ENCODE measurements at regions not wholly inside any gene's neighbourhood (a gene's known extent, or its start where the extent isn't known, plus 50 kb on each side); places are given as distances from the start of the nearest gene placed in this dataset.
"Not testable (repeated sequence)": the region's sequence is repeated elsewhere in the genome, so short reads cannot be mapped to it uniquely, and the experiment has no call there.

- H3K4me1 ChIP-seq (ENCODE audit: control insufficient read depth in 1 of 2, insufficient read depth in 2 of 2, low read length in 2 of 2): no peaks in the 10 kb centered on the region
- H3K36me3 ChIP-seq (ENCODE audit: control insufficient read depth in 1 of 2, insufficient read depth in 2 of 2, low read length in 2 of 2): no peaks in the 10 kb centered on the region
- no peaks in the 10 kb centered on the region for H3K27me3 ChIP-seq (ENCODE audit: low read depth, low read length)
- H3K4me3 ChIP-seq (ENCODE audit: low read depth in 1 of 2, low read length in 2 of 2): no peak overlapping the region
- H3K9me3 ChIP-seq (ENCODE audit: control insufficient read depth in 1 of 2, low read length in 2 of 2): no peaks in the 10 kb centered on the region
- no peak overlapping the region for H3K27ac ChIP-seq (ENCODE audit: low read length)
Measured at GRCh38 chr7:67878808-67879207, 882.2 kb downstream of the TYW1 start.

- Histone ChIP-seq H3K36me3 (ENCODE audit: control insufficient read depth in 1 of 2, insufficient read depth in 2 of 2, low read length in 2 of 2) (no peaks in the 10 kb centered on the region), H3K9me3 (ENCODE audit: control insufficient read depth in 1 of 2, low read length in 2 of 2) (peaks cover 6 to 8% of the 10 kb centered on the region in 2 donors), H3K27ac (ENCODE audit: low read length) (no peak overlapping the region), H3K4me3 (ENCODE audit: low read depth in 1 of 2, low read length in 2 of 2) (no peak overlapping the region), H3K27me3 (ENCODE audit: low read depth, low read length) (no peaks in the 10 kb centered on the region), H3K4me1 (ENCODE audit: control insufficient read depth in 1 of 2, insufficient read depth in 2 of 2, low read length in 2 of 2) (no peaks in the 10 kb centered on the region)
Measured at GRCh38 chr7:67882843-67883242, 886.2 kb downstream of the TYW1 start.

- no peaks in the 10 kb centered on the region for H3K4me1 ChIP-seq (ENCODE audit: control insufficient read depth in 1 of 2, insufficient read depth in 2 of 2, low read length in 2 of 2)
- no peaks in the 10 kb centered on the region for H3K27me3 ChIP-seq (ENCODE audit: low read depth, low read length)
Measured at GRCh38 chr7:67890316-67890715, 893.7 kb downstream of the TYW1 start.

GRCh38 chr7:67894746-67895145 is 898.1 kb downstream of the TYW1 start:
- H3K9me3 ChIP-seq (ENCODE audit: control insufficient read depth in 1 of 2, low read length in 2 of 2): peaks cover 0 to 3% of the 10 kb centered on the region in 2 donors
- no peaks in the 10 kb centered on the region for H3K27me3 ChIP-seq (ENCODE audit: low read depth, low read length)
- H3K36me3 ChIP-seq (ENCODE audit: control insufficient read depth in 1 of 2, insufficient read depth in 2 of 2, low read length in 2 of 2): no peaks in the 10 kb centered on the region
- H3K4me3 ChIP-seq (ENCODE audit: low read depth in 1 of 2, low read length in 2 of 2): no peak overlapping the region
- no peak overlapping the region for H3K27ac ChIP-seq (ENCODE audit: low read length)
- H3K4me1 ChIP-seq (ENCODE audit: control insufficient read depth in 1 of 2, insufficient read depth in 2 of 2, low read length in 2 of 2): no peaks in the 10 kb centered on the region

More at GRCh38 chr7:67890316-67890715, 893.7 kb downstream of the TYW1 start:
- no peaks in the 10 kb centered on the region for H3K36me3 ChIP-seq (ENCODE audit: control insufficient read depth in 1 of 2, insufficient read depth in 2 of 2, low read length in 2 of 2)
- H3K4me3 ChIP-seq (ENCODE audit: low read depth in 1 of 2, low read length in 2 of 2): no peak overlapping the region
- H3K27ac ChIP-seq (ENCODE audit: low read length): no peak overlapping the region
- peaks cover 6 to 16% of the 10 kb centered on the region in 2 donors for H3K9me3 ChIP-seq (ENCODE audit: control insufficient read depth in 1 of 2, low read length in 2 of 2)

- H3K9me3 ChIP-seq (ENCODE audit: control insufficient read depth in 1 of 2, low read length in 2 of 2): no peaks in the 10 kb centered on the region
- no peaks in the 10 kb centered on the region for H3K4me1 ChIP-seq (ENCODE audit: control insufficient read depth in 1 of 2, insufficient read depth in 2 of 2, low read length in 2 of 2)
- no peaks in the 10 kb centered on the region for H3K27me3 ChIP-seq (ENCODE audit: low read depth, low read length)
Measured at GRCh38 chr7:67896721-67897120, 900.1 kb downstream of the TYW1 start.

GRCh38 chr7:67900456-67900855 is 903.8 kb downstream of the TYW1 start:
- Histone ChIP-seq H3K27me3 (ENCODE audit: low read depth, low read length) (no peaks in the 10 kb centered on the region), H3K4me3 (ENCODE audit: low read depth in 1 of 2, low read length in 2 of 2) (no peak overlapping the region), H3K27ac (ENCODE audit: low read length) (no peak overlapping the region), H3K4me1 (ENCODE audit: control insufficient read depth in 1 of 2, insufficient read depth in 2 of 2, low read length in 2 of 2) (no peaks in the 10 kb centered on the region), H3K36me3 (ENCODE audit: control insufficient read depth in 1 of 2, insufficient read depth in 2 of 2, low read length in 2 of 2) (no peaks in the 10 kb centered on the region), H3K9me3 (ENCODE audit: control insufficient read depth in 1 of 2, low read length in 2 of 2) (no peaks in the 10 kb centered on the region)

More at GRCh38 chr7:67896721-67897120, 900.1 kb downstream of the TYW1 start:
- Histone ChIP-seq H3K4me3 (ENCODE audit: low read depth in 1 of 2, low read length in 2 of 2) (no peak overlapping the region), H3K27ac (ENCODE audit: low read length) (no peak overlapping the region), H3K36me3 (ENCODE audit: control insufficient read depth in 1 of 2, insufficient read depth in 2 of 2, low read length in 2 of 2) (no peaks in the 10 kb centered on the region)

- Histone ChIP-seq H3K9me3 (ENCODE audit: control insufficient read depth in 1 of 2, low read length in 2 of 2) (no peaks in the 10 kb centered on the region), H3K27me3 (ENCODE audit: low read depth, low read length) (no peaks in the 10 kb centered on the region), H3K27ac (ENCODE audit: low read length) (no peak overlapping the region), H3K4me1 (ENCODE audit: control insufficient read depth in 1 of 2, insufficient read depth in 2 of 2, low read length in 2 of 2) (no peaks in the 10 kb centered on the region), H3K4me3 (ENCODE audit: low read depth in 1 of 2, low read length in 2 of 2) (no peak overlapping the region), H3K36me3 (ENCODE audit: control insufficient read depth in 1 of 2, insufficient read depth in 2 of 2, low read length in 2 of 2) (no peaks in the 10 kb centered on the region)
Measured at GRCh38 chr7:67901808-67902480, 905.3 kb downstream of the TYW1 start.

GRCh38 chr7:67907792-67908191 is 911.2 kb downstream of the TYW1 start:
- H3K4me1 ChIP-seq (ENCODE audit: control insufficient read depth in 1 of 2, insufficient read depth in 2 of 2, low read length in 2 of 2): no peaks in the 10 kb centered on the region
- H3K27ac ChIP-seq (ENCODE audit: low read length): no peak overlapping the region
- H3K4me3 ChIP-seq (ENCODE audit: low read depth in 1 of 2, low read length in 2 of 2): no peak overlapping the region
- no peaks in the 10 kb centered on the region for H3K9me3 ChIP-seq (ENCODE audit: control insufficient read depth in 1 of 2, low read length in 2 of 2)
- H3K36me3 ChIP-seq (ENCODE audit: control insufficient read depth in 1 of 2, insufficient read depth in 2 of 2, low read length in 2 of 2): no peaks in the 10 kb centered on the region
- no peaks in the 10 kb centered on the region for H3K27me3 ChIP-seq (ENCODE audit: low read depth, low read length)

GRCh38 chr7:67912437-67912836 is 915.8 kb downstream of the TYW1 start:
- H3K4me3 ChIP-seq (ENCODE audit: low read depth in 1 of 2, low read length in 2 of 2): no peak overlapping the region
- no peaks in the 10 kb centered on the region for H3K9me3 ChIP-seq (ENCODE audit: control insufficient read depth in 1 of 2, low read length in 2 of 2)
- H3K27me3 ChIP-seq (ENCODE audit: low read depth, low read length): no peaks in the 10 kb centered on the region

GRCh38 chr7:67913604-67914003 is 917.0 kb downstream of the TYW1 start:
- Histone ChIP-seq H3K4me1 (ENCODE audit: control insufficient read depth in 1 of 2, insufficient read depth in 2 of 2, low read length in 2 of 2) (no peaks in the 10 kb centered on the region), H3K27me3 (ENCODE audit: low read depth, low read length) (no peaks in the 10 kb centered on the region), H3K9me3 (ENCODE audit: control insufficient read depth in 1 of 2, low read length in 2 of 2) (peaks cover 0 to 4% of the 10 kb centered on the region in 2 donors), H3K36me3 (ENCODE audit: control insufficient read depth in 1 of 2, insufficient read depth in 2 of 2, low read length in 2 of 2) (no peaks in the 10 kb centered on the region), H3K27ac (ENCODE audit: low read length) (no peak overlapping the region), H3K4me3 (ENCODE audit: low read depth in 1 of 2, low read length in 2 of 2) (no peak overlapping the region)

More at GRCh38 chr7:67912437-67912836, 915.8 kb downstream of the TYW1 start:
- H3K27ac ChIP-seq (ENCODE audit: low read length): no peak overlapping the region
- H3K36me3 ChIP-seq (ENCODE audit: control insufficient read depth in 1 of 2, insufficient read depth in 2 of 2, low read length in 2 of 2): no peaks in the 10 kb centered on the region
- no peaks in the 10 kb centered on the region for H3K4me1 ChIP-seq (ENCODE audit: control insufficient read depth in 1 of 2, insufficient read depth in 2 of 2, low read length in 2 of 2)

- H3K4me1 ChIP-seq (ENCODE audit: control insufficient read depth in 1 of 2, insufficient read depth in 2 of 2, low read length in 2 of 2); H3K27me3 ChIP-seq (ENCODE audit: low read depth, low read length); H3K9me3 ChIP-seq (ENCODE audit: control insufficient read depth in 1 of 2, low read length in 2 of 2); H3K4me3 ChIP-seq (ENCODE audit: low read depth in 1 of 2, low read length in 2 of 2); H3K36me3 ChIP-seq (ENCODE audit: control insufficient read depth in 1 of 2, insufficient read depth in 2 of 2, low read length in 2 of 2); H3K27ac ChIP-seq (ENCODE audit: low read length): not testable (repeated sequence)
Measured at GRCh38 chr7:67916111-67916510, 919.5 kb downstream of the TYW1 start.

All from muscle layer of duodenum (tissue), 2 donors.